Prostate gland (tissue), 2 donors: ENCODE measurements at regions not wholly inside any gene's neighbourhood (a gene's known extent, or its start where the extent isn't known, plus 50 kb on each side); places are given as distances from the start of the nearest gene placed in this dataset.

Experiments
- CTCF ChIP-seq, 4 experiments: fragments of 200-600 bp in 2 of 4; fragments of 450-650 bp in 2 of 4; sonication (generic) in 2 of 4; IDR thresholded peaks; 1 replicate in 3 of 4; 2 replicates in 1 of 4; pipeline ENCODE4 v1.5.1; 2016 to 2019; ENCODE audit warnings: antibody characterized with exemption in 4 of 4, mild to moderate bottlenecking in 2 of 4, moderate library complexity in 2 of 4
- POLR2A ChIP-seq: fragments of 450-650 bp; IDR thresholded peaks from one replicate; pipeline ENCODE4 v1.6.1; 2016; ENCODE audit warnings: antibody characterized with exemption, mild to moderate bottlenecking
- POLR2AphosphoS5 ChIP-seq: sonication (generic); formaldehyde crosslinking; IDR thresholded peaks from one replicate; pipeline ENCODE4 v1.6.1; 2017; ENCODE audit warnings: antibody characterized with exemption

GRCh38 chr16:51670527-51670926, 519.5 kb upstream of the SALL1 start:
- TF ChIP-seq CTCF (IDR thresholded peaks at IDR 0.05) (no peak), POLR2A (no peak), POLR2AphosphoS5 (no peak)
